Thyroid gland (tissue), 4 donors: ENCODE measurements at regions not wholly inside any gene's neighbourhood (a gene's known extent, or its start where the extent isn't known, plus 50 kb on each side); places are given as distances from the start of the nearest gene placed in this dataset.

ENCODE experiments used
- DNase-seq, 2 donors: peaks; one replicate each; pipeline ENCODE4 v3.0.0-alpha.2; 2019
- H3K27ac ChIP-seq, 3 donors: fragments of 200-600 bp; sonication (generic); 1 replicate in 2 of 3; 2 replicates in 1 of 3; pipeline ENCODE4 v1.5.1; 2016 to 2019; ENCODE audit warnings: mild to moderate bottlenecking in 1 of 3, moderate library complexity in 1 of 3
- H3K27me3 ChIP-seq: fragments of 200-600 bp; sonication (generic); one replicate; pipeline ENCODE4 v1.5.1; 2019
- H3K36me3 ChIP-seq, 2 donors: fragments of 200-600 bp; sonication (generic); one replicate each; pipeline ENCODE4 v1.5.1; 2016 to 2019
- H3K4me1 ChIP-seq, 2 donors: fragments of 200-600 bp; sonication (generic); one replicate each; pipeline ENCODE4 v1.5.1; 2017 to 2019
- H3K4me3 ChIP-seq, 3 donors: fragments of 200-600 bp; sonication (generic); replicated peaks in 1 of 3; 1 replicate in 2 of 3; 2 replicates in 1 of 3; pipeline ENCODE4 v1.5.1; 2016; ENCODE audit warnings: mild to moderate bottlenecking in 1 of 3
- H3K9me3 ChIP-seq: fragments of 200-600 bp; sonication (generic); one replicate; pipeline ENCODE4 v1.5.1; 2017
- CTCF ChIP-seq, 6 experiments: fragments of 200-600 bp in 3 of 6; fragments of 450-650 bp in 3 of 6; sonication (generic) in 3 of 6; IDR thresholded peaks; one replicate each; pipeline ENCODE4 v1.5.1; 2016 to 2019; ENCODE audit warnings: antibody characterized with exemption in 6 of 6, mild to moderate bottlenecking in 2 of 6, inconsistent platforms in 1 of 6, moderate library complexity in 1 of 6
- POLR2A ChIP-seq, 2 donors: fragments of 450-650 bp; IDR thresholded peaks; one replicate each; pipeline ENCODE4 v1.6.1; 2017; ENCODE audit warnings: antibody characterized with exemption in 2 of 2, mild to moderate bottlenecking in 2 of 2, moderate library complexity in 1 of 2
- WGBS, 2 donors: methylation state at CpG; one replicate each; pipeline ENCODE4 v1.1.5; 2017; 5-methylcytosine and 5-hydroxymethylcytosine counted together
- intact Hi-C: fragments of 100-400 bp; cut with DNase I; formaldehyde crosslinking; loops from one replicate; pipeline ENCODE4 v1.15.1; 2023

GRCh38 chr6:43847741-43848630 is 78.0 kb downstream of the VEGFA start:
- WGBS, 2 donors: 81 to 86% methylated on average over 5 of the region's 5 CpGs
- Histone ChIP-seq H3K9me3 (no peaks in the 10 kb centered on the region), H3K27me3 (no peaks in the 10 kb centered on the region), H3K36me3 (no peaks in the 10 kb centered on the region), H3K4me3 (no peak overlapping the region), H3K27ac (no peak overlapping the region), H3K4me1 (peaks cover 4 to 5% of the 10 kb centered on the region in 2 donors)
- TF ChIP-seq CTCF (IDR thresholded peaks at IDR 0.05) (no peak), POLR2A (IDR thresholded peaks at IDR 0.05) (no peak)
- no peak for DNase-seq
- intact Hi-C loops: no loop called here

GRCh38 chr6:43846556-43846955 is 76.5 kb downstream of the VEGFA start:
- no peak for DNase-seq
- no peak overlapping the region for H3K4me3 ChIP-seq
- H3K36me3 ChIP-seq: no peaks in the 10 kb centered on the region
- H3K4me1 ChIP-seq: no peaks in the 10 kb centered on the region
- no peaks in the 10 kb centered on the region for H3K9me3 ChIP-seq
- no peaks in the 10 kb centered on the region for H3K27me3 ChIP-seq
- H3K27ac ChIP-seq: no peak overlapping the region
- intact Hi-C loops: no loop called here
- WGBS, 2 donors: 92 to 95% methylated on average over 8 of the region's 8 CpGs
- TF ChIP-seq CTCF (IDR thresholded peaks at IDR 0.05) (no peak), POLR2A (IDR thresholded peaks at IDR 0.05) (no peak)

GRCh38 chr6:43845646-43846045 is 75.6 kb downstream of the VEGFA start:
- Histone ChIP-seq H3K4me1 (no peaks in the 10 kb centered on the region), H3K36me3 (no peaks in the 10 kb centered on the region), H3K4me3 (no peak overlapping the region), H3K27ac (no peak overlapping the region), H3K9me3 (no peaks in the 10 kb centered on the region), H3K27me3 (no peaks in the 10 kb centered on the region)
- TF ChIP-seq CTCF (IDR thresholded peaks at IDR 0.05): no peak
- TF ChIP-seq POLR2A (IDR thresholded peaks at IDR 0.05): no peak
- 68% methylated on average over 3 of the region's 3 CpGs for WGBS, 2 donors
- intact Hi-C loops: no loop called here
- DNase-seq: no peak

- Histone ChIP-seq H3K27me3 (no peaks in the 10 kb centered on the region), H3K36me3 (no peaks in the 10 kb centered on the region), H3K9me3 (no peaks in the 10 kb centered on the region), H3K4me3 (no peak overlapping the region), H3K4me1 (peaks cover under 1 to 9% of the 10 kb centered on the region in 2 donors), H3K27ac (no peak overlapping the region)
- TF ChIP-seq CTCF (IDR thresholded peaks at IDR 0.05) (no peak), POLR2A (IDR thresholded peaks at IDR 0.05) (no peak)
- intact Hi-C loops: no loop called here
- DNase-seq: no peak
- WGBS, 2 donors: 95 to 98% methylated on average over 4 of the region's 4 CpGs
Measured at GRCh38 chr6:43843669-43844171, 73.7 kb downstream of the VEGFA start.

GRCh38 chr6:43843097-43843645 is 73.2 kb downstream of the VEGFA start:
- 55 to 68% methylated on average over 5 of the region's 5 CpGs for WGBS, 2 donors
- H3K4me3 ChIP-seq: no peak overlapping the region
- H3K4me1 ChIP-seq: peaks cover 6 to 14% of the 10 kb centered on the region in 2 donors
- no peak for DNase-seq
- no peak for TF ChIP-seq POLR2A (IDR thresholded peaks at IDR 0.05)
- TF ChIP-seq CTCF (IDR thresholded peaks at IDR 0.05): no peak
- H3K27me3 ChIP-seq: no peaks in the 10 kb centered on the region
- H3K9me3 ChIP-seq: no peaks in the 10 kb centered on the region
- H3K27ac ChIP-seq: no peak overlapping the region
- intact Hi-C loops: no loop called here
- H3K36me3 ChIP-seq: no peaks in the 10 kb centered on the region
